ENCODE measurements at regions not wholly inside any gene's neighbourhood (a gene's known extent, or its start where the extent isn't known, plus 50 kb on each side); places are given as distances from the start of the nearest gene placed in this dataset.

- TF ChIP-seq ZNF532 (CRISPR knock-in tag; IDR thresholded peaks at IDR 0.05; ENCODE audit: borderline replicate concordance) (no peak), ZNF121 (CRISPR knock-in tag; IDR thresholded peaks at IDR 0.05) (no peak), ZNF423 (CRISPR knock-in tag; IDR thresholded peaks at IDR 0.05) (no peak), HMGA2 (CRISPR knock-in tag; IDR thresholded peaks at IDR 0.05) (no peak)
These were observed 368.9 kb downstream of the AACS start (continued) for GRCh38 chr12:125434131-125434530.

GRCh38 chr12:125434936-125435443 is 369.8 kb downstream of the AACS start:
- POLR2A ChIA-PET = no interaction called here
- TF ChIP-seq NFE2L1 (CRISPR knock-in tag; IDR thresholded peaks at IDR 0.05) (no peak), ZNF232 (CRISPR knock-in tag; IDR thresholded peaks at IDR 0.05) (no peak), PREB (CRISPR knock-in tag; IDR thresholded peaks at IDR 0.05; ENCODE audit: borderline replicate concordance) (no peak), ELF4 (CRISPR knock-in tag; IDR thresholded peaks at IDR 0.05; ENCODE audit: low read depth) (no peak), USF2 (CRISPR knock-in tag; IDR thresholded peaks at IDR 0.05) (no peak), EMX1 (CRISPR knock-in tag; IDR thresholded peaks at IDR 0.05) (no peak), FOXP4 (CRISPR knock-in tag; IDR thresholded peaks at IDR 0.05) (no peak), TEAD1 (CRISPR knock-in tag; IDR thresholded peaks at IDR 0.05) (no peak), ZNF671 (CRISPR knock-in tag; IDR thresholded peaks at IDR 0.05) (no peak), ZBTB43 (CRISPR knock-in tag; IDR thresholded peaks at IDR 0.05) (no peak), CTCF (IDR thresholded peaks at IDR 0.05) (no peak), ZSCAN18 (CRISPR knock-in tag; IDR thresholded peaks at IDR 0.05) (no peak), TCF7 (CRISPR knock-in tag; IDR thresholded peaks at IDR 0.05; ENCODE audit: low read depth) (no peak), SOX15 (CRISPR knock-in tag; IDR thresholded peaks at IDR 0.05) (no peak), IRF1 (CRISPR knock-in tag; IDR thresholded peaks at IDR 0.05) (no peak), MLX (CRISPR knock-in tag; IDR thresholded peaks at IDR 0.05) (no peak), NR2C2 (CRISPR knock-in tag; IDR thresholded peaks at IDR 0.05) (no peak), ZNF263 (CRISPR knock-in tag; IDR thresholded peaks at IDR 0.05; ENCODE audit: low read depth) (no peak), ZNF416 (CRISPR knock-in tag; IDR thresholded peaks at IDR 0.05) (no peak)
- DNase-seq (ENCODE audit: low spot score) (no peak), ATAC-seq (no peak)
- CTCF ChIA-PET = no interaction called here
- no peak overlapping the region for H3K27ac Mint-ChIP-seq
- peaks cover 28% of the 10 kb centered on the region for H3K4me1 Mint-ChIP-seq
- no peaks in the 10 kb centered on the region for H3K36me3 Mint-ChIP-seq
- no peaks in the 10 kb centered on the region for H3K9me3 Mint-ChIP-seq
- H3K27me3 Mint-ChIP-seq (ENCODE audit: low read depth) = no peaks in the 10 kb centered on the region
- no peak overlapping the region for H3K4me3 Mint-ChIP-seq
